IPS DF 6.9 (cell line): ENCODE measurements at regions not wholly inside any gene's neighbourhood (a gene's known extent, or its start where the extent isn't known, plus 50 kb on each side); places are given as distances from the start of the nearest gene placed in this dataset.

Experiments used
- DNase-seq: peaks from one replicate; pipeline ENCODE4 v3.0.0-alpha.2; 2013; ENCODE audit warnings: low read depth, low spot score
- H3K27ac ChIP-seq: one replicate; pipeline ENCODE4 v1.5.1; 2013; ENCODE audit warnings: low read length, control low read depth
- H3K27me3 ChIP-seq: 2 replicates; pipeline ENCODE4 v1.6.1; 2013; ENCODE audit warnings: mild to moderate bottlenecking, low read length; ENCODE audit not compliant: control insufficient read depth, insufficient read depth
- H3K36me3 ChIP-seq: 2 replicates; pipeline ENCODE4 v1.6.1; 2013; ENCODE audit warnings: low read length; ENCODE audit not compliant: control insufficient read depth, insufficient read depth
- H3K4me1 ChIP-seq: 2 replicates; pipeline ENCODE4 v1.6.1; 2013; ENCODE audit warnings: low read length; ENCODE audit not compliant: control insufficient read depth, insufficient read depth
- H3K4me3 ChIP-seq: 2 replicates; pipeline ENCODE4 v1.5.1; 2013; ENCODE audit warnings: mild to moderate bottlenecking, low read length
- H3K9me3 ChIP-seq: 2 replicates; pipeline ENCODE4 v1.6.1; 2013; ENCODE audit warnings: low read length, inconsistent platforms; ENCODE audit not compliant: control insufficient read depth, insufficient read depth
- WGBS: extraction: QIAGEN DNeasy Blood & Tissue Kit; methylation state at CpG from one replicate; pipeline ENCODE4 v1.1.7; 2013; ENCODE audit warnings: mixed read lengths, missing lambda C conversion rate; ENCODE audit not compliant: insufficient read length, insufficient coverage; 5-methylcytosine and 5-hydroxymethylcytosine counted together

DNA sequence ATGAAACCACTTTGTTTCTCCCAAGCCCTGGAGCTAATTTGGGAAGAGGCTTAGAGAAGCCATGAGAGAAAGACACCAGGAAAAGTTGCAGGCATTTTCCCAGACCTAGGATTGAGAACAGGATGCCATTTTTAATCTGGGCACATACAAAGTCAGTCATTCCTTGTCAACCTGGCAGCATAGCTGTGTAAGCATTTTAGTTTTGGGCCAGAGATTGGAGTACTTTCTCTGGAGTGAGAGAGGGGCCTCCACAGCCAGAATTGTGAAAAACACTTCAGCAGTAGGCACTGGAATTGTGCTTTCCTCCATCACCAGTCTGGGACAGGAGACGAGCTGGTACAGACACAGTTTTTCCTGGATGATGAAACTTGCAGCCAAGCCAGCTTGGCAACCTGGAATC is 390.3 kb upstream of the DMAC1 start:
- no peak overlapping the region for H3K27ac ChIP-seq
- no peaks in the 10 kb centered on the region for H3K27me3 ChIP-seq
- H3K4me3 ChIP-seq: no peak overlapping the region
- no peaks in the 10 kb centered on the region for H3K4me1 ChIP-seq
- DNase-seq: no peak
- WGBS: no CpG with 5 or more reads among the region's 1 CpG
- H3K9me3 ChIP-seq: no peaks in the 10 kb centered on the region
- no peaks in the 10 kb centered on the region for H3K36me3 ChIP-seq

DNA sequence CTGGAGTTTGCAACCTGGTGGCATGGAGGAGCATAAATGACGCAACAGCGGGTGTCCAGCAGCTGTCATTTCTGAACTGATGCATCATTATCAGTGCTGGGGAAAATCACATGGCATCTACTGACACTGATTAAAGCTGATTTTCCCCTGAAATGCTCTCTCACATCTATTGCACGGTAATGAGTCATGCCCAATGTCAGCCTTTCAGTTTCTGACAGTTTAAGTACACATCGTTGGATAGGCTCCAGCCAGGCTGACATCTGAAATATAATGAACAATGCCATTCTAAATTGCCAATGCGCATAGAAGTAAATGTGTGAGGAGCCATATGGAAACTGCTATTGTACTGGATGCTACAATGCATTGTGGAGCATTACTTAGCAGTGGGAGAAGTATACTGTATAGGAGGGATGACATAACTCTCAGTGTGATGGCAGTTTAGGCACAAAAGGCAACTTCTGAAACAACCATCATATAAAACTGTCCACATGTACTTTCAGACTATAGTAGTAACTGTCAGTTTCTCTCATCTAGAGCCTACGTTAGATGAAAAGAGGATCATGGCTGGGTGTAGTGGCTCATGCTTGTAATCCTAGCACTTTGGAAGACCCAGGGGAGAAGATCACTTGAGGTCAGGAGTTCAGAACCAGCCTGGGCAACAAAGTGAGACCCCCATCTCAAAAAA is 389.3 kb upstream of the DMAC1 start:
- H3K27ac ChIP-seq: no peak overlapping the region
- no peaks in the 10 kb centered on the region for H3K4me1 ChIP-seq
- no peak for DNase-seq
- H3K9me3 ChIP-seq: no peaks in the 10 kb centered on the region
- H3K27me3 ChIP-seq: no peaks in the 10 kb centered on the region
- H3K36me3 ChIP-seq: no peaks in the 10 kb centered on the region
- H3K4me3 ChIP-seq: no peak overlapping the region
- WGBS: no CpG with 5 or more reads among the region's 6 CpGs

- DNase-seq: no peak
- Histone ChIP-seq H3K27me3 (no peaks in the 10 kb centered on the region), H3K4me1 (no peaks in the 10 kb centered on the region), H3K4me3 (no peak overlapping the region), H3K36me3 (no peaks in the 10 kb centered on the region), H3K9me3 (no peaks in the 10 kb centered on the region), H3K27ac (no peak overlapping the region)
- no CpG with 5 or more reads among the region's 4 CpGs for WGBS
These were observed 387.0 kb upstream of the DMAC1 start for GRCh38 chr9:8186560-8186959.

GRCh38 chr9:8183618-8184017 is 384.0 kb upstream of the DMAC1 start:
- no peak overlapping the region for H3K4me3 ChIP-seq
- no peak overlapping the region for H3K27ac ChIP-seq
- H3K36me3 ChIP-seq: no peaks in the 10 kb centered on the region
- no peaks in the 10 kb centered on the region for H3K27me3 ChIP-seq
- H3K4me1 ChIP-seq: no peaks in the 10 kb centered on the region
- WGBS: no CpG with 5 or more reads among the region's 3 CpGs
- DNase-seq: no peak
- no peaks in the 10 kb centered on the region for H3K9me3 ChIP-seq

DNA sequence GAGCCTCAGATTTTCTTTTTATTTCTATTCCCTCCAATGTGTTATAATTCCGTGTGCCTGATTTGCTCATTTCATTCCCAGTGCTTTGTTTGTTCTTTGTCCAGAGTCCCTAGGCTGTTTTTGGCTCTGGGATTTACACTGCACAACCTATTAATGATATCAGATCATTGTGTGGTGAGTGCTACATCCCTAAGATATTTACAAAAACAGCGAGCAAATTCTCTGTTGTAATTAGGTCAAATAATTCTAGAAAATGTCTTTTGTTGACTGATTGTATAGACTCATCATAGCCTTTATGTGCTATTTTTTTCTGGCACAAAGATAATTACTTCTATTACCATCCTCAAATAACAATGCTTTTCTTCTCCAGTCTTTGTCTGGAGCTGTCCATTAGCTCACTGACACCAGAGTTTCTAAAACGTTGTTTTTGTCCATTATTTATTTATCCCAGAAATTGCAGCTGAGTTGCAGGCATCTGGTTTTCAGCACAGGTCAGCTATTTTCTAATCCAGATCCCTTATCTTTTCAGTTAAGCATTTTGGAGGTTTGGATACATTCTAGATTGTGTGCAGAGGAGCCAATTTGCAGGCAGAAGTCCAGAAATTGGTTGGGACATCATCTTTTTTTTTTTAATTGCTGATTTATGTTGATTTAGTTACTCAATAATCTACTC is 379.9 kb upstream of the DMAC1 start:
- Histone ChIP-seq H3K27me3 (no peaks in the 10 kb centered on the region), H3K4me3 (no peak overlapping the region), H3K9me3 (no peaks in the 10 kb centered on the region), H3K27ac (no peak overlapping the region), H3K4me1 (no peaks in the 10 kb centered on the region), H3K36me3 (no peaks in the 10 kb centered on the region)
- no CpG with 5 or more reads among the region's 3 CpGs for WGBS
- no peak for DNase-seq

- no peak for DNase-seq
- H3K4me3 ChIP-seq: no peak overlapping the region
- no peaks in the 10 kb centered on the region for H3K9me3 ChIP-seq
- no CpG with 5 or more reads among the region's 2 CpGs for WGBS
- no peak overlapping the region for H3K27ac ChIP-seq
- no peaks in the 10 kb centered on the region for H3K27me3 ChIP-seq
- no peaks in the 10 kb centered on the region for H3K36me3 ChIP-seq
- H3K4me1 ChIP-seq: no peaks in the 10 kb centered on the region
These were observed 372.4 kb upstream of the DMAC1 start for GRCh38 chr9:8172000-8172399.

GRCh38 chr9:8168916-8169438 is 369.4 kb upstream of the DMAC1 start:
- no peak for DNase-seq
- Histone ChIP-seq H3K27ac (no peak overlapping the region), H3K27me3 (no peaks in the 10 kb centered on the region), H3K36me3 (no peaks in the 10 kb centered on the region), H3K4me3 (no peak overlapping the region), H3K4me1 (no peaks in the 10 kb centered on the region), H3K9me3 (no peaks in the 10 kb centered on the region)
- no CpG with 5 or more reads among the region's 2 CpGs for WGBS

GRCh38 chr9:8160787-8161186 is 361.2 kb upstream of the DMAC1 start:
- Histone ChIP-seq H3K27ac (no peak overlapping the region), H3K4me3 (no peak overlapping the region), H3K36me3 (no peaks in the 10 kb centered on the region), H3K27me3 (no peaks in the 10 kb centered on the region), H3K9me3 (no peaks in the 10 kb centered on the region), H3K4me1 (peaks cover 1% of the 10 kb centered on the region; the same call in 1 of the 2 replicates)
- DNase-seq: no peak
- WGBS: no CpG with 5 or more reads among the region's 1 CpG

GRCh38 chr9:8158574-8158973 is 359.0 kb upstream of the DMAC1 start:
- H3K4me3 ChIP-seq: no peak overlapping the region
- H3K27me3 ChIP-seq: no peaks in the 10 kb centered on the region
- no peak overlapping the region for H3K27ac ChIP-seq
- no CpG with 5 or more reads among the region's 2 CpGs for WGBS
- no peaks in the 10 kb centered on the region for H3K9me3 ChIP-seq
- H3K36me3 ChIP-seq: no peaks in the 10 kb centered on the region
- peaks cover 1% of the 10 kb centered on the region; the same call in 1 of the 2 replicates for H3K4me1 ChIP-seq
- no peak for DNase-seq

DNA sequence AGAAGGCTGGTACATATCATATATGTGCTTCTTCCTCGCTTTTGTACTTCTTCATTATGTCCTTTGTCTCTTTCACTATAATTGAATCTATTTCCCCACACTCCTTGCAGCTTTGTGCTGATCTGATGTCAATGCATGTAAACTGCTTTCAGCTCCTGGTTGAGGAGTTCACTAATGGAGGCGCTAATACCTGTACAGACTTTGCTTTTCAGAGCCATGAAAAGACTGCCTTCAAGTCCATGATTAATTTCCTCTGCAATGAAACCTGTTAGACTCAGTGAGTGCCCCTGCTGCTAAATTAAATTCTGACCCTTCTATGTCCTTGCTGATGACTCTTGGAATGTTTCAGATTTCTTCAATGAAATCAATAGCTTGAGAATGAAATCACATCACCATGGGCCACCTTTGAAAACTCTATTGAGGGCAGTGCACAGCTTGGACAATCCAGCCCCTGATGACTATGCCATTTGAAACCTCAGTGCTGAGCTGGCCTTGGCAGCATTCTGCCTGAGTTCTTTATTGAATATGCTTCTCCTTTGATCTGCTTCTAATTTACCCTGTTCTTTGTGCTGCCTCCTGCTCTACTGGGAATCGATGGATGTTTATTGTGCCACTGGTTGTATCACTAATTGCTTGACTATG is 358.2 kb upstream of the DMAC1 start:
- no peak overlapping the region for H3K4me3 ChIP-seq
- no peak overlapping the region for H3K27ac ChIP-seq
- WGBS: no CpG with 5 or more reads among the region's 3 CpGs
- no peaks in the 10 kb centered on the region for H3K9me3 ChIP-seq
- H3K27me3 ChIP-seq: no peaks in the 10 kb centered on the region
- no peaks in the 10 kb centered on the region for H3K36me3 ChIP-seq
- no peak for DNase-seq
- H3K4me1 ChIP-seq: peaks cover 1% of the 10 kb centered on the region; the same call in 1 of the 2 replicates
